Right ventricle myocardium inferior (tissue), 1 donor: ENCODE measurements at regions not wholly inside any gene's neighbourhood (a gene's known extent, or its start where the extent isn't known, plus 50 kb on each side); places are given as distances from the start of the nearest gene placed in this dataset.
"Not testable (repeated sequence)": the region's sequence is repeated elsewhere in the genome, so short reads cannot be mapped to it uniquely, and the experiment has no call there.

Experiments
- ATAC-seq: fragments of 200-7000 bp; cut with Tn5 transposase; one replicate; pipeline ENCODE4 v1.9.1; 2020; ENCODE audit warnings: mild to moderate bottlenecking, moderate library complexity
- DNase-seq: peaks from one replicate; pipeline ENCODE4 v3.0.0; 2021; ENCODE audit errors: missing footprints
- intact Hi-C: fragments of 100-400 bp; cut with DNase I; formaldehyde crosslinking; loops from one replicate; pipeline ENCODE4 v1.11.0; 2022
- donor health status: DM: no; HTN: yes; CAD: no; lungs with severe emphysema.

DNA sequence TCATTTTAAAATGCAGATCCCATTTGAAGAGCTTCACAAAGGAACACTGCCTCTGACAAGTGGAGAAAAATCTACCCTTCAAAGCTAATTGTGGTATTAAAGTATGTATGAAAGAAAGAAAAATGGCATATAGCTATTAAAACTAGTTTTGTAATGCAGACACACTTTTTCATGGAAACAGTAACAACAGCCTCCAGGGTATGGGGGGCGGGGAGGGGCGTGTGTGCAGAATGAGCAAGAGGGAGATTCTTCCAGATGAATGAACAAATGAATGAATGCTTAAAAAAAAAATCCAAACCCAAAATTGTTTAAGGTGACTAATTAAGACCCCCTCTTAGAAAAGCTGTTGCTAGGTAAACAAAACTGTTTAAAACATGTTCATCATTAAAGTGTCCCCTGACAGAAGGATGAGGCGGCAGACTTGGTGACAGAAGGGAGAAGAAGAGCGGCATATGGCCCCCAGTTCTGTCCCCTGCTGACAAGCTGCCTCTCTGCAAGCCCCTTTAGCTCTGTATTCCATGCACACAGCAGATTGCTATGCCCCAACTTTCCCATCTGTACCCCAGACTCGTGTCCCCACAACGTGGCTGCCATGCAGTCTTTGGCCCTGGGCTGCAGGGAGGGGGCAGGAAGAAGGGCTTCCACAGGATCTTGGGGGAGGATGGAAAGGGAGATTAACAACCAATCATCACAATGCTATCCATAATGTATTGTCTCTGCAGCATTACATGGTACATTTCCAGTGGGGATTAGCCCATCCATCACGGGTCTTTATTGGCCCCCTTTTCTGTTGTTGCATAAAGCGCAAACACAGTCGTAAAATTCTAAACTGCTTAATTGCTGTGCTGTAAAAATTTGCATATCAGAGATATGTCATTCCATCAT lies 108.4 kb upstream of the OLIG3 start:
- no peak for DNase-seq
- intact Hi-C loops = no loop called here
- no peak for ATAC-seq

DNA sequence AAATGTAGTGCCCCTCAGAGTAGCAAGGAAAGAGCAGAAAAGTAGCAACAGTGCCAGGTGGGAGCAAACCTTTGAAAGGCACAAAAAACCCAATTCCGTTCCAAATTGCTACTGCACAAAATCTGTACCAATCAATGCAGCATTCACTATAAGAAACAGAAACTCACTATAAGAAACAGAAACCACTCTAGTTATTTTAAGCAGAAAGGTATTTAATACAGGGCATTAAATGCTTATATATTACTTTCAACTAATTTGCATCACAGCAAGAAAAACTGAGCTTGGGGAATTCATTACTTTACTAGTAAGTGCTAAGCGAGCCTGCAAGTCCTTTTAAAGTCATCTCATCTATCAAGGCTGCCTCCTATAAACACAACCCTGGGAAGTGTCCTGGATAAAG lies 116.5 kb upstream of the OLIG3 start:
- ATAC-seq (no peak), DNase-seq (no peak)
- intact Hi-C loops = no loop called here

DNA sequence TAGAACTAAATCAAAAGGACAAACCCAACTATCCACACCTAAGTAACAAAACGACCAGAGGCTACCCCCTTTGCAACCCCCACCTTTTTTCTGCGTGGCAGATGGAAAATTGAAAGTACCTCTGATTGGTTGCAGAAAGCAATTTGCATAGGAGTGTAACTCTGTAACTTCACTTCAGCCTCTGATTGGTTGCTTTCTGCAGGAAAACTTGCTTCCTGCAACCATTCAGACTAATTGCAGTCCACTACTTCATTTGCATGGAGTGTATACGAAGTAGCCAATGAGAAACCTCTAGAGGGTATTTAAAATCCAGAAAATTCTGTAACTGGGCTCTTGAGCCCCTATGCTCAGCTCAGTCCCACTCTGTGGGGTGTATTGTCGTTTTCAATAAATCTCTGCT lies 129.1 kb upstream of the OLIG3 start:
- intact Hi-C loops = no loop called here
- DNase-seq (no peak), ATAC-seq (no peak)

DNA sequence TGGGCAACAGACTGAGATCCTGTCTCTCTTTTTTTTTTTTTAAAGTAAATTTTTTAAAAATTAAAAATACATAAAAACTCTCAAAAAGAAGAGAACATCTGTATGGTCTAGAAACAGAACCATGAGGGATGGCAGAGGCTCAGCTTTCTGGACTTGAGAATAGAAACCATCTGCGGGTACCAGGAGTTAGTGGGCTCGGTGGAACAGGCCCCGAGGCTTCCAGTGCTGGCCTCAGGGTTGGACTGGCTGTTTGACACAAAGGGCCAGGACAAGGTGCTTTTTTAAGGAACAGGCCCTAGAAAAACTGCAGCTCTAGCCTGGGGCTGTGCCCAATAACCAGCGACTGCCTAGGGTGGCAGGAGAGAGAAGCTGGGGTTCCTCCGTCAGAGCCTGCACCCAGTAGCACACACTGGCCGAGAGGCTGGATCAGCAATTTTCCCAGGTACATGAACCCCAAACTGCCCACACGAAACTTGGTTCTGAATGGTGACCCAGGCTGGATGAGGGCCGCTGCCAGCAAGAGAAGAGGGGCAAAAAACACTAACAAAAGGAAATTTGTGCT lies 131.0 kb upstream of the OLIG3 start:
- intact Hi-C loops = no loop called here
- DNase-seq = no peak
- ATAC-seq = no peak

DNA sequence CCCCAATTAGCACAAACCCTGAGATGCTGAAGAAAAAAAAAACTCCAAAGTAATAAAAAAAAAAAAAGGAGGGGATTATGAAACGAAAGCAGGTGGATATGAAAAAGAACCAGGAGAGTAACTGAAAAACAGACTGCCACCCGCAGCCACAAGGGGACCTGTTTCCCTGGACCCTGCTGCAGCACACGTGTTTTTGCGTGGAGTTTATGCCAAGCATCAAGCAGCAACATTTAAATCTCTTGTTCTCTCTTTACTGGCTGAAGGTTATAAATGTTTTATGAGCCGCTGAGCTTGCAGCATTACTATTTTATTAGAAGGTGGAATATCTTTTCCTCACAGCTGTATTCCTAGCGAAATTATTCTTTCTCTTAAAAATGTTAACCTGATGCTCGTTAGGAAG lies 131.6 kb upstream of the OLIG3 start:
- ATAC-seq = no peak
- DNase-seq = no peak
- intact Hi-C loops = no loop called here

DNA sequence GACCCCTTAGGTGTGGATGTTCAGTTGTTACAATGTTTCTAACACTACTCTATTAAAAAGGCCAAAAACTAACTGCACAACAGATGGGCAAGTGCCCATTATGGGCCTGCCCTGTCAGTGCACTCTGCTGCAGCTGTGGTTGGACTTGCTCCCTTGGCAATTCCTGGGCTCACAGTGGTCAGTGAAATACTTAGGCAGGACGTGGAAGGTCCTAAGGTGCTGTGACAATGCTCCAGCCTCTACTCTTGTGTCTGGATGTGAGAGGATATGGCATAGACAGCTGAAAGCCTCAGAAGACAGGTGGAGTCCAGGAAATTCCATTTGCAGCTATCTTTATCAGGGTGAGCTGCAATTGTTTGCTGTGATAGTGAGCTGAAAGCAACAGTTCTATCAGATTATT lies 136.5 kb upstream of the OLIG3 start:
- DNase-seq = no peak
- intact Hi-C loops = no loop called here
- ATAC-seq = no peak

DNA sequence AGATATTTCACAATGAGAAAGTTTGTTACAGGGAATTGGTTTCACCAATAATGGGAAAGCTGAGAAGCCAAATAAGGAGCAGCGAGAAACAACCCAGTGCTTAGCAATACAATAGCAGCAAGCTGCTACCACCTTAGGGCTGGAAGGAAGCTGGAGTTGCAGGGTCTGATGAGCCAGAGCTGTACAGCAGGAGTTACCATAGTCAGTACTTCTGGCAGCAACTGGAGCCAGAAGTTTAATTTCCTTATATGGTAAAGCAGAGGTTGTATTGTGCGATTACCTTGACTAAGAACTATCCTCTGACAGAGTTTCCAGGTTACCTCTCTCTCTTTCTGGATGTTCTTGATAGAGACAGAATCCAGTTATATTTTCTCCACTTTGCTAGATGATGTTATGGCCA lies 137.1 kb upstream of the OLIG3 start:
- intact Hi-C loops = no loop called here
- no peak for ATAC-seq
- no peak for DNase-seq

DNA sequence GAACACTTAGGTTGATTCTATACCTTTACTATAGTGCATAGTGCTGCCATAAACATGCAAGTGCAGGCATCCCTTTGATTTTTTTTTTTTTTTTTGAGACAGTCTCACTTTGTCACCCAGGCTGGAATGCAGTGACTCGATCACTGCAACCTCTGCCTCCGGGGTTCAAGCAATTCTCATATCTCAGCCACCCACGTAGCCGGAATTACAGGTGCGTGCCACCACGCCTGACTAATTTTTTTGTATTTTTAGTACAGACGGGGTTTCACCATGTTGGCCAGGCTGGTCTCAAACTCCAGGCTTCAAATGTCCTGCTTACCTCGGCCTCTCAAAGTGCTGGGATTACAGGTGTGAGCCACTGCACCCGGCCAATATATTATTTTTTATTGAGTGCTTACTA lies 140.0 kb upstream of the OLIG3 start:
- intact Hi-C loops, DNase-seq, ATAC-seq: not testable (repeated sequence)

DNA sequence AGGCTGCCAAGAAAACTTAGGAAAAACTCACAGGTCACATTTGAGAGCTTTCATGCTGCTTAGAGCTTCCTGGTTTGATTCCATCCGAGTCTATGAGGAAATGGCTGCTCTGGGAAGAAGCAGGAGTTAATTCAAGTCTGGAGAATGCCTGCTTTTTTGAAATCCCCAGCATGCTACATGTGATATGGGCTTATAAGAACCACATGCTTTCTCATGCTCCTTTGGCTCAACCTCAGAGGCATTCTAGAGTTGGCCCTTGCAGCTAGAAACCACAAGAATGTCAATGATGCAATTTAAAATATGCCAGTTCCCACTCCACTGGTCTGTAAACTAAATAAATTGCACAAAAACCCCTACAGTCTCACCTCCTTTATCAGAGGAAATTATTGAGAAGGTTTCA lies 142.9 kb upstream of the OLIG3 start:
- intact Hi-C loops = no loop called here
- peak; percentile 45 for ATAC-seq
- DNase-seq = no peak

DNA sequence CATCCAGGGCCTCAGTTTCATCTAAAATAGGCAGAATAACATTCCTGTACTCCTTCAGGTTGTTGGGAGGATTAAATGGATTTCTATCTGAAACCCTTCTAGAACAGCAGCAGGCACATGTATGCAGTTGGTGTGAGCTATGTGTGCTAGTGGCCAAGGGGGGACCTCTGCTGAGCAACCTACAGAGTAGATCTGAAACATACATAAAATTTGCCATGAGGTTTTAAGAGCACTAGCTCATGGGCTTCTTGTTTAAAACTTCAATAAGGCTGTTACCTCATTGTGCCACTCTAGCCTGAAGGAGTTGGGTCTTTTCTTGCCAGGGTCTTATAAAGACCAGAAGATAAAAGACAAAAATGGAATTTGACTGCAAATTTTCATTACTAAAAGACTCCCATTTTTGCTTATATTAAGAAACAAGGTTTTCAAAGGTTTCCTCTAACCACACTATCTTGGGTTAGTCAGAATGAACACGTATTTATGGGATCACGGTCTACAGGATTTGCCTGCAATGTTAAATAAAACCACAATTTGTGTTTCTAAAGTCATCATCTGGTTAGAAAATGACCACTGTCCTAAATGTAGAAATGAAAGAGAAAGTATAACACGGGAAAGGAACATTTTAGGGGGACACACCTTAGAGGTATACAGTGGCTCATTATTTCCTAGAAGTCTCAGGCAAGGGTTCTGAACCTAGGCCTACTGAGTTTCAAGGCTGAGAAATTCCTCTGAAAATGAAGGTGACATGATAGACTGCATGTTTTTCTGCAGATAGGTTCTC lies 144.9 kb upstream of the OLIG3 start:
- intact Hi-C loops = no loop called here
- DNase-seq (no peak), ATAC-seq (no peak)

DNA sequence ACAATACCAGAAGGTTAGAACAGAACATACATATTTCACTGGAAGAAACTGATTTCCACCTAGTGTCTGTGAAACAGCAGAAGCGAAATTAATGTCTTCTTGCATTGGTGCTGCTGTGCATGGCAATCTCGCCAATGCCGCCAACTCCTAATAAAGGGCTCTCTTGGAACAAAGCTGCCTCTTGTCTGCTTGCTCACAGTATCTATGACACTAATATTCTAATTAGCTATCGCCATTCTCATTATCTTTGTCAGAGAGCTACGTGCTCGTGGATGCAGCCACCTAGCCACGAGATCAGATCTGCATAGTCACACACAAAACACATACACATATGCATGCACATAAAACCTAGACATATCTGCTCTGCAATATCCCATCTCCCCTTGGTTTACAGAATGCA lies 145.9 kb upstream of the OLIG3 start:
- intact Hi-C loops = loop anchor here (2.0 to 10.0 kb wide), 4 partner anchors 369 to 805 kb away; no protein-coding TSS in a partner anchor
- ATAC-seq (no peak), DNase-seq (no peak)

DNA sequence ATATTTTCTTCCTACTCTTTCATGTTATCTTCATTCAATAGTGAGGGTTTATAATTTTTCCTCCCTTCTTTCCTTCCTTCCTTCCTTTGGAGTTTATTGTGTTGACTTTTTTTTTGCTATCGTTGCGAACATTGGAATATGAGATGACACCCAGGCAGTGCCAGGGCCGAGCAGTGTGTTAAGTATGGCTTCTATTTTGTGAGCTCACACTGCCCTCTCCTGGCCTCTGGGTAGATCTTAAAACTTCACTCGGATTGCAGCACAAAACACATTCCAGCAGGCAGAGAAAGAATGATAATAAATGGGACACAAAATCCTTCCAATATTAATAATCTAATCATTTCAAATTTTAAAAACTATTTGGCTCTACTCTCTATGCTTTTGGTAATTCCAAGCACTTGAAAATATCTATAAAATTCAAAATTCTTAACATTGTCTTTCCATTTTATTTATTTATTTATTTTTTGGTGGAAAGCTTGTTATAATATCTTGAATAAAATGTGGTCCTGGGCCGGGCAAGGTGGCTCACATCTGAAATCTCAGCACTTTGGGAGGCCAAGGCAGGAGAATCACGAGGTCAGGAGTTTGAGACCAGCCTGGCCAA lies 147.4 kb upstream of the OLIG3 start:
- intact Hi-C loops = loop anchor here (1.0 to 10.0 kb wide), 5 partner anchors 371 to 807 kb away; no protein-coding TSS in a partner anchor
- ATAC-seq (peak; percentile 95), DNase-seq (peak; percentile 66)

DNA sequence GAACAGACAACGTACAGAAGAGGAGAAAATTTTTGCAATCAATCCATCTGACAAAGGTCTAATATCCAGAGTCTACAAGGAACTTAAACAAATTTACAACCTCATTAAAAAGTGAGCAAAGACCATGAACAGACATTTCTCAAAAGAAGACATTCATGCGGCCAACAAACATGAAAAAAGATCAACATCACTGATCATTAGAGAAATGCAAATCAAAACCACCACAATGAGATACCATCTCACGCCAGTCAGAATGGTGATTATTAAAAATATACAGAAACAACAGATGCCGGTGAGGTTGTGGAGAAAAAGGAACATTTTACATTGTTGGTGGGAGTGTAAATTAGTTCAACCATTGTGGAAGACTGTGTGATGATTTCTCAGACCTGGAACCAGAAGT lies 149.0 kb upstream of the OLIG3 start:
- intact Hi-C loops = loop anchor here (5.0 to 10.0 kb wide), 3 partner anchors 546 to 808 kb away; no protein-coding TSS in a partner anchor
- ATAC-seq, DNase-seq: not testable (repeated sequence)

DNA sequence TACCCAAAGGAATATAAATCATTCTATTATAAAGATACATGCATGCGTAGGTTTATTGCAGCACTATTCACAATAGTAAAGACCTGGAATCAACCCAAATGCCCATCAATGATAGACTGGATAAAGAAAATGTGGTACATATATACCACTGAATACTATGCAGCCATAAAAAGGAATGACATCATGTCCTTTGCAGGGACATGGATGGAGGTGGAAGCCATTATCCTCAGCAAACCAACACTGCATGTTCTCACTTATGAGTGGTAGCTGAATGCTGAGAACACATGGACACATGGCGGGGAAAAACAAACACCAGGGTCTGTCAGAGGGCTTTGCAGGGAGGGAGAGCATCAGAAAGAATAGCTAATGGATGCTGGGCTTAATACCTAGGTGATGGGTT lies 149.4 kb upstream of the OLIG3 start:
- not testable (repeated sequence) for ATAC-seq, DNase-seq
- intact Hi-C loops = loop anchor here (5.0 to 10.0 kb wide), 3 partner anchors 546 to 809 kb away; no protein-coding TSS in a partner anchor

DNA sequence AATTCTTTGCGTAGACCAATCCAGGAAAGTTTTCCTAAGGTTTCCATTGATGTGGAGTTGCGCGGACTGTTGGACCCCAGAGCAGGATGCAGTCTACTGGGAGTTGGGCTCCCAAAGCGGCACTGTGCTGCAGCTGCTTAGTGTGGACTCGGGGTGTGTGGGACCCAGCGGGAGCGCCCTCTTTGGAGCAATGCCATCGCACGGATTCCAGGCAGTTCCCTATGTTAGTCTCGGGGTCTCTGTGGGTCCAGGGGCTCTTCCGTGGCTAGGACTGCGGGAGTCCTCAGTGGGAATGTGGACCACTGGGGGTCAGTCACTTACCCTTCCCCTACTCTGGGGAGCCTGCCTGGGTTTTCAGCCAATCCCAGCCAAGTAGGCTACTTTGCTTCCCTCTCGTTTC lies 151.7 kb upstream of the OLIG3 start:
- ATAC-seq (no peak), DNase-seq (no peak)
- intact Hi-C loops = loop anchor here (10.0 kb wide), 2 partner anchors 671 to 811 kb away; no protein-coding TSS in a partner anchor

DNA sequence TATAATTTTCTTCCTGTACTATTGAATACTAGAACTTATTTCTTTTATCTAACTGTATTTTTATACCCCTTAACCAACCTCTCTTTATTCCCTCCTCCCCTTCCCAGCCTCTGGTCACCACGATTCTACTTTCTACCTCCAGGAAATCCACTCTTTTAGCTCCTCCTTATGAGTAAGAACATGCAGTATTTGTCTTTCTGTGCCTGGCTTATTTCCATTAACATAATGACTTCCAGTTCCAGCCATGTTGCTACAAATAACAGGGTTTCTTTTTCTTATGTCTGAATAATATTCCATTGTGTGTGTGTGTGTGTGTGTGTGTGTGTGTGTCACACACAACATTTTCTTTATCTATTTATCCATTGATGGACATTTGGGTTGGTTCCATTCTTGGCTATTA lies 152.3 kb upstream of the OLIG3 start:
- no peak for DNase-seq
- intact Hi-C loops = loop anchor here (10.0 kb wide), 2 partner anchors 672 to 812 kb away; no protein-coding TSS in a partner anchor
- ATAC-seq = no peak

DNA sequence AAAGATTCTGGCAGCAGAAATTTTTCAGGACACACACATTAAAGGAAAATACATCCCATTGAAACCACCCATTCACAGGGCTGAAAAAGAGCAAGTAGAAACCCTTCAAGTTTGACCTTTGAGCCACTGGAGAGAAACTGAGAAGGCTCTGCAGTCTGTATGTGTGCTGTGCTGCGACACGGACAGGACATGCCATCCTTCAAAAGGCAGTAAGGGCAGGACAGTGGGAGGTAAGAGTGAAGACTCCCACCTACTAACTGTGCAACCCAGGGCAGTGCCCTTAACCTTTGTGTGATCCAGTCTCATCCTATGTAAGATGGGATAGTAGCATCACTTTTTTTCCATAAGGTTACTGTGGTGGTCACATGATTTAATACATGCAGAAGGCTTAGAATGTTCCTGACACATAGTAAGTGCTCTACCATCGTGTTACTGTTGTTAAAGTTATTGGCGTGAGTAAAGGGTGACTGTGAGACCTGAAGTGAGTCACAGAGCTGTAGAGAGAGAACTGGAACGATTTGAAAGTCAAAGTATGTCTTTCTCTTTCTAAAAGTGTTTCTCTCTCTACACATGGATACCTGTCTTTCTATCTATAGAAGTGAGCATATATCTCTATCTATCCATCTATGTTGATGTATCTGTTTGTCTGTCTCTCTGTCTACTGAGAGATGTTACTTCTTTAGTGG lies 153.7 kb upstream of the OLIG3 start:
- no peak for DNase-seq
- intact Hi-C loops = loop anchor here (10.0 kb wide), 2 partner anchors 673 to 813 kb away; no protein-coding TSS in a partner anchor
- no peak for ATAC-seq

DNA sequence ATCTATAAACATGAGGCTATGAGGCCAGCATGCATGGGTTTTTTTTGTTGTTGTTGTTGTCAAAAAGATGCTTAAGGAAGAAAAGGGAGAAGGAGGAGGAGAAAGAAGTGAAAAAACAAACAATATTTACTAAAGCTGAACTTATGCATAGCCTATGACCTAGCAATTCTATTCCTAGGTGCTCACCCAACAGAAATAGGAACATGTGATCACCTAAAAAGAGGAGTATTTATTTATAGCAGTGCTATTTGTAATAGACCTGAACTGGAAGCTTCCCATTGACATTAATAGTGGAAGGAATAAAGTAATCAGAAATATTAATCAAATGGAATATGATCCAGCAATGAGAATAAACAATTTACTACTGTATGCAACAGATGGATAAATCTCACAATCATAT lies 156.5 kb upstream of the OLIG3 start:
- ATAC-seq = no peak
- DNase-seq = no peak
- intact Hi-C loops = no loop called here
